ENCODE measurements at regions not wholly inside any gene's neighbourhood (a gene's known extent, or its start where the extent isn't known, plus 50 kb on each side); places are given as distances from the start of the nearest gene placed in this dataset.
"Not testable (repeated sequence)": the region's sequence is repeated elsewhere in the genome, so short reads cannot be mapped to it uniquely, and the experiment has no call there.

DNA sequence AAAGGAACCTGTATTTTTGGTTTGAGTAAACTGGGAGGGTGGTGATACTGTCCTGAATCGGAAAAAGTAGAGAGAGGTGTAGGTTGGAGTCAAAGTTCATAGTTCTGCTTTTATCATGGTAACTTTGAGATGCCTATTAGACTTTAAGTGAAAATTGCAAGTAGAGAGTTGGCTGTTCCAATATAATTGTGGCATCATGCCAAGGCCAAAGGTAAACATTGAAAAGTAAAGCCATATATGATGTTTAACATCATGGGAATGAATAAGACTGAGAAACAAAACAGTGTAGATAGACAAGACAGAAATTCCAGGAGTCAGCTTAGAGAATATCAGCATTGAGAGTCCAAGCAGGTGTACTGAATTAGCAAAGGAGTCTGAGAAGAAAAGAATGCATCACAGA, 570.9 kb downstream of the HTR7 start:
- DNase-seq, result no peak

GRCh38 chr10:90288391-90288933, 569.4 kb downstream of the HTR7 start:
- no peak for DNase-seq

- DNase-seq, result no peak
Measured at GRCh38 chr10:90289037-90289436, 568.8 kb downstream of the HTR7 start.

GRCh38 chr10:90293616-90294015, 564.2 kb downstream of the HTR7 start:
- no peak for DNase-seq

DNA sequence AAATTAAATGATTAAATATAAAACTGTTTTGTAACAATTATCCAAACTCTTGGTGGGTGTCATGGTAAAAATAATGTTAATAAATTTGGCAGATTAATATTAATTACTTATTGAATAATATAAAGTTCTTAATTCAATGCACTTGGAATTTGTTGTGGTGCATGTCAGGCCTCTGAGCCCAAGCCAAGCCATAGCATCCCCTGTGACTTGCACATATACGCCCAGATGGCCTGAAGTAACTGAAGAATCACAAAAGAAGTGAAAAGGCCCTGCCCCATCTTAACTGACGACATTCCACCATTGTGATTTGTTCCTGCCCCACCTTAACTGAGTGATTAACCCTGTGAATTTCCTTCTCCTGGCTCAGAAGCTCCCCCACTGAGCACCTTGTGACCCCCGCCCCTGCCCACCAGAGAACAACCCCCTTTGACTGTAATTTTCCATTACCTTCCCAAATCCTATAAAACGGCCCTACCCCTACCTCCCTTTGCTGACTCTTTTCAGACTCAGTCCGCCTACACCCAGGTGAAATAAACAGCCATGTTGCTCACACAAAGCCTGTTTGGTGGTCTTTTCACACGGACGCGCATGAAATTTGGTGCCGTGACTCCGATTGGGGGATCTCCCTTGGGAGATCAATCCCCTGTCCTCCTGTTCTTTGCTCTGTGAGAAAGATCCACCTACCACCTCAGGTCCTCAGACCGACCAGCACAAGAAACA, 562.9 kb downstream of the HTR7 start:
- DNase-seq, result not testable (repeated sequence)

- DNase-seq, result not testable (repeated sequence)
Measured at GRCh38 chr10:90302031-90302430, 555.8 kb downstream of the HTR7 start.

DNA sequence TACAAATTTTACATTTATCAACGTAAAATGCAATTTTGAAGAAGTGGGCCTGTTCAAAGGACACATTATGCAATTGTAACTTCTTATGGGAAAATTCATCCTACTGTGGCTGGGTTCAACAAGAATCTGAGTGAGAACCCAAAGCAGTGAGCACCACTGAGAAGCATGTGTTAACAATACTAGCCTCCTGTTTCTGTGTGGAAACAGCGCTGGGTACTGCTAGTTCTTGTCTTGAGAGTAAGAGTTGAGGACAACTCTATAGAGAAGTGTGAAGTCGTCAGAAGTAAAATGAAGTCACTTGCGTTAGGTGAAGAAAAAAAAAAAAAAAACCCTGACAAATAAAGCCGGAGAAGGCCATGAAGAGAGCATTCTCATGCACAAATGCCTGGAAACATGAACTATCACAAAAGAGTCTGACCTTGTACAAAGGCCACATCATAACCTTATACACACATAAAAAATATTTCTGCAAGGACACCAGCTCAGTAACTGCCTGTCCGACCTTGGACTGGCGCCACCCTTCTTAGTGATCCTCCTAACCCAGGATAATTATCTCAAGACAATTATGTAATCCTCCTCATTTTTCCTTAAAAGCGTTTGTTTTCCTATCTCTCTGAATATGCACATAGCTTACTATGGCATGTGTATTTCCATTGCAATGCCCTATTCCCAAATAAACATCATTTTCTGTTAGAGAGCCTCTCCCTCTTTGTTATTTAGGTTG, 554.9 kb downstream of the HTR7 start:
- no peak for DNase-seq

DNA sequence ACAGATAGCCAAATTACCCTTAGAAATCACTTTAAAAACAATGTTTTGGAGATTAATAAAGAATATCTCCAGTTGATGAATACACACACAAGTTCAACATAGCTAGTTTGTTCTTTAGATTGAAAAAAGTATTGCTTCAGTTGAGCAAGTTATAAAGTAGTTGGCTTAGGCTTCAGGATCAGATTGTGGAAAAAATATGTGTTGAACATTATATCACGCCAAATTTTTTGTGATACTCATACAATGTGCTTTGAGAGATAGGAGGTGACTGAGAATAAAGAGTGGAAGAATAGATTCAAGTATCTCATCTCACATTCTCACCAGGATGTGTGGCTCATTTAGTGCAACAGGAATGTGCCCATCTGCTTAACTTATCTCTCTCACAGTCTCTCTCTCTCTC, 553.3 kb downstream of the HTR7 start:
- no peak for DNase-seq

- DNase-seq, result no peak
Measured at GRCh38 chr10:90306187-90306586, 551.7 kb downstream of the HTR7 start.

DNA sequence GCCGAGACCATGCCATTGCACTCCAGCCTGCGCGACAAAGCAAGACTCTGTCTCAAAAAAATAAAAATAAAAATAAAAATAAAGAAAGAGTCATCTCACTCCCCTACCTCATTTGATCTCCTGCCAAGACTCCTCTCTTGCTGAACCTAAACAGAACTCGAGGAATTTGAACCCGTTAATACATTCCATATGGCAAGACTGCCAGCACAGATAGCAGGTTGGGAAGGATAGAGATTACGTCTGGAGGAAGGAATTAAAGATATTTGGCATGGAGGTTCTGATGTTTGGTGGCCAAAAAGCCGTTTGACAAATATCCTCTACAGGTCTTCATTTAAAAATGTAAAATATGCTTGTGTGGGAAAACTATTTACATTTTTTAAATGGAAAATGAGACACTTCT, 549.6 kb downstream of the HTR7 start:
- no peak for DNase-seq

DNA sequence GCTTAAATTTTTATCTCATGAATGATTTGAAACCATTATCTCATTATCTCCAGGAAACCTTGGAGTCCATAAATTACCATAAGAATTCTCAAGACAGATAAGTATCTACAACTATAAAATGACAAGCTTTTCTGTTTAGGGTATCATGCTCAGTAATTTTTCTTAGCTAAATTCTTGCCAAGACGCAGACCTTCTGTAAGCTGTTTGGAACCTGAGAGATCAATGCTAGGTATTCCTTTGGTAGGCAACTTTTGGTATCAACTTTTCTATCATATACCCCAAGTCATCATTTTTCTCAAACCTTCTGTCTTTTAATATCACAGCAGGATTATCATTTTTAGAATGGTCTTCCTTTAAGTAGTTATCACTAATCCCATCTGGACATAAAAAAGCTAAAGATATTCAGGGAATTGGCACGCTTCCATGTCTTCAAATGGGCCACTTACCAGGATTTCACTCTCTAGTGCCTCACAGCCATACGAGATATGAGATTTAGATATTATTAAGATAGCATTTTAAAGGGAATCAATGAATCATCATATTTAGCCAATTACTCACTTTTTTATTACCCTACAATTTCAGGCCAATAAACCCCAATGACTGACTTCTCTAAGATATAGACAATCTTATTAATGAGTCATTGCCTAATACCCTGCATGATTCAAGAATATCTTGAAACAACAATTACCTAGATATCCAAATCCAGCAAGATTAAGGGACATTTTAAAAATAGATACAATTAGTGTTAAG, 544.1 kb downstream of the HTR7 start:
- DNase-seq, result no peak

DNA sequence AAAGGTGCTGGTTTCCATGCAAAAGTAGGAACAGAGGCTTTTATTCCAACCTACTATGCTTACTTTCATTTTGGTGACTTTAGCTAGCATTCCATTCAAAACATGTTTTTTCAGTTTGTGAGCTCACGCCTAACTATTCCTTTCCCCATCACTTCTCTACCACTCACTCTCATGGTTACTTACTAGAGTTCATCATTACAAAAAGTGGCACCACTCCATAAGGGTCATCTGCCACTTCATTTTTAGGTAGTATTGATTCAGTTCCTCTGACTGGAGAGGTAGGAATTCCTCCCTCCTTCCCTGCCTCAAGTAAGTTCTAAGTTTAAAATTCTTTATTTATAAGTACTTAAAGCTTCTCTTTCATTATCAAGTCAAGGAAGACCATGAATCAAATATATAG, 543.1 kb downstream of the HTR7 start:
- DNase-seq, result no peak

GRCh38 chr10:90317172-90317571, 540.7 kb downstream of the HTR7 start:
- no peak for DNase-seq

GRCh38 chr10:90318659-90319058, 539.2 kb downstream of the HTR7 start:
- no peak for DNase-seq

DNA sequence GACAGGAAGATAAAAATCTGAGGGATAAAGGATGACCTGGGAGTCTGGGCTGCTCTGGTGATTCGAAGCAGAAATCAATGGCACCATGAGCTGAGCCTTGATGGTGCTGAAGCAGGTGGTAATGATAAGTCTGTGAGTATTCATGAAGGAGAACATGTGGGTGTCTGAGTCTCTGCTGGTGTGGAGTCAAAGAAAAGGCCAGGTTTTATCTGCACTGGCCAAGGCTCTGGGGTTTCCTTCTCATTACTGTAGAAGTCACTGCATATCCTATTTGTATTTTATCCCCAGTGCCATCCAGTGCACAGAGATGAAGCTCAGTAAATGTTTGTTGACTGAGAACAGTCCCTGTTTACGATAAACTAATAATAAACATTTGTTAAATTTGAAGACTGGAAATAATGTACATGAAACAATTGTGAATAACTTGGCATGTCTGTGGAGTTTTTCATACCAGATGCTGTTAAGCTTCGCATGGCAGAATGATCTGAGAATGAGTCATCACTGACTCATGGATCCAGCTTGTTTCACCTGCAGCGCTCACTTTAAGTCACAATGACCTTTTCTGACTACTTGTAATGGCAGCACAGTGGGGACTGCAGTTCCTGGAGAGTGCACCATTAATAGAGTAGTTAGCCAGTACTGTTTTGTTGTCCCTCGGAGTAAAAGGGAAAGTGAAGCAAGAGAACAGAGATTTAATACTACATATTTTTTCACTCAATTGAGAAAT, 538.5 kb downstream of the HTR7 start:
- no peak for DNase-seq

DNA sequence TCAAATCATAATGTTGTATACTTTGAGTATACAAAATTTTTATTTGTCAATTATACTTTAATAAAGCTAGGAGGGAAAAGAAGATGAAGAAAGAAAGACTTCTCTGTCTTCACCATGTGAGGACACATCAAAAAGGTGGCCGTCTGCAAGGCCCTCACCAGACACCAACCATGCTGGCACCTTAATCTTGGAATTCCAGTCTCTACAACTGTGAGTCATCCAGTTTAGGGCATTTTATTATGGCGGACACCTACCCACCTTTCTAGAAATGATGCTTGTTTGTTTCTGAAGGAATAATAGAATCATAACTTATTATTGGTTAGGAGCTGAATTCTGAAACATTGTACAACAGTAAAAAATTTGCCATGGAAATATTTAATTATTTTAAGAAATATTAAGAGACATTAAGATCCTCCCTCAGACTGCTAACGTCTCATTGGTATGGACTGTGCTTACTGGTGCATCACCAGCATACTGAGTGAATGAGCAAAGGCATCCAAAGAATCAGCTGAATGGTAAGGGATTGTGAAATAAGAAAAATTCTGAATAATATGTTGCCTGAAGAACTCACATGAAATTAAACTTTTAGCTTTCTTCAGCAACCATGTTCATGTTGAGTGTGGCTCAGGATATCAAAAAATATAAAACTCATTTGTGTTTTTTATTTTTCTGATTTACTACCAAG, 536.6 kb downstream of the HTR7 start:
- DNase-seq, result no peak

DNA sequence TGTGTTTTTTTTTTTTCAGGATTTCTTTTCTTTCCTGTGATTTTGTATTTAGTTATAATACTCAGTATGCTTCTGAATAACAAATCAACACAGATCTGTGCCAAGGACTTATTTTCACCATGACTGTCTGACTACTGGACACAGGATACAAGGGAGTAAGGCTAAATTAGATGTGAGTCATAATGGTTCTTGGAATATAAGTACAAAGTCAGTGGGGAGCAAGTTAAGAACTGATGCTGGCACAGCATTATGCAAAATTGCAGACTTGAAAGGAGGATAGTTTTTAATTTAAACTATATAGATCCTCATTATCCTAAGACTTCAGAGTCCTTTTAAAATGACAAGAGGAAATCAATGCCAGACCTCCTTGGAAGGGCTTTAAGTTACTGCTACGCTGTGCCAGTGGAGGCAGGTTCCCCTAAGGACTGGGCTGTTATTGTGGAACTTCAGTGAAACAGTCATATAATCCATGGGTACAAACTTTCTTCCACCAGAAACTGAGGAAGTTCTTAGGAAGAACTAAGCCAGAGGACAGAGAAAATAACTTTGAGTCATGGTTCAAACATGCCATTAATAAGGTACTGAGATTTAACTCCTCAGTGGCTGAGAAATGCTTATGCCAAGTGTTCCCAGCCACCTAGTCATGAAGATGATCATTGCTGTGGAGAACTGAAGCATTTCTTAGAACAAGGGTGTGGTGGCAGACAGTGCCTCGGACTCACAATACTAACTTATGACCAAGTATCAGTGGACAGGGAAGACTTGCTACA, 531.2 kb downstream of the HTR7 start:
- no peak for DNase-seq

DNA sequence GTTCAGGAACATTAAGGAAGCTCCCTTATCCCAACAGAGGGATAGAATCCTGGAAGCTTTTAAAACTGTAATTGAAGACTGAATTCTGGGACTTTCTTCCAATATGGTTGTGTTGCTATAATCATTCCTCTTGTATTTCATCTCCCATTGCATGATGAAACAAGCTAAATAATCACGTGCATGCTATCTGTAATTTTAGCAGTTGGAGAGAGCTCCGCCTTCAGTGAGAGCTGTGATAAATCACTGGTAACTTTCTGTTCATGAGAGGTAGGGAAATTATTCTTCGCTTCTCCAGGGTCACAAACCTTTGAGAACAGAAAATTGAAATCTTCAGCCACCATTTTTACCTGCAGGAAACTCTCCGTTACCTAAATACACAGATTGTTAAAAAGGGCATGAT, 530.2 kb downstream of the HTR7 start:
- DNase-seq, result no peak

DNA sequence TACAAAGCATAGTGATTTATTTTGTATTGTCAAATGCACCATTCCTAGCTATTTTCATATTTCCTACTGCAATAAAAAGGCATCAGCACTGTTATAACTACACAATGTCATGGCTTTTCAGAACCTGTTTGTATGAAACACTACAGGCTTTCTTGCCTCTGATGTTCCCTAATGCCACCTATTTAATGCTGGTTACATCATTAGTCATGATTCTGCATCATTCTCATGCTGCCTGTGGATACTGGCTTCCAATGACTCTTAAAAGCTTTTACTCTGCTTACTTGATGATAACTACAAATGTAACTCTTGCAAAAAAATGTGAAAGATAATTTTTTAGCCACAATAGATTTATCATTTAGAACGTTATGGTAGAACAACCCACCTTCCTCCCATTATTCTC, 529.4 kb downstream of the HTR7 start:
- no peak for DNase-seq

- no peak for DNase-seq
Measured at GRCh38 chr10:90328896-90329295, 528.9 kb downstream of the HTR7 start.

- no peak for DNase-seq
Measured at GRCh38 chr10:90337316-90337715, 520.5 kb downstream of the HTR7 start.

DNA sequence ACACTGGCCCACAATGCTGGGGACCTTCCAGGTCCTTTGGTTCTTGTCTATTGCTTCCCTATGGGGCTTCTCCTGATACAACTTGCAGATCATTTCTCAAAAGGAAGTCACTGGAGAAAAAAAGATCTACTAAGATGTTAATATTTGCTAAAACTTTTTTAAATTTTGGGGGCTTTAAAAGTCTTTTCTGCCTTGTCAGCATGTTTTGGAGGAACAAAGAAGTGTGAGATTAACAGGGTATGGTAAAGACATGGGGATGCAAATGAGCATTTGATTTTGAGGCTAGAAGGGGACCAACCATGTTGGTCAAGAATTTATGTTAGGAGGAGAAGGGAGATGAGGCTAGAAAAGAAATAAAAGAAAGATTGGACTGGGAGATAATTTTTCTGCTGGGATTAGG, 515.4 kb downstream of the HTR7 start:
- DNase-seq, result no peak
